ENCODE measurements at regions not wholly inside any gene's neighbourhood (a gene's known extent, or its start where the extent isn't known, plus 50 kb on each side); places are given as distances from the start of the nearest gene placed in this dataset.

- TF ChIP-seq REST (IDR thresholded peaks at IDR 0.05; ENCODE audit: unreplicated experiment) (no peak), ZNF331 (CRISPR knock-in tag; IDR thresholded peaks at IDR 0.05; ENCODE audit: low read depth) (no peak), STAT1 (IDR thresholded peaks at IDR 0.05; ENCODE audit: unreplicated experiment) (no peak)
- TF ChIP-seq, protein P1, sequence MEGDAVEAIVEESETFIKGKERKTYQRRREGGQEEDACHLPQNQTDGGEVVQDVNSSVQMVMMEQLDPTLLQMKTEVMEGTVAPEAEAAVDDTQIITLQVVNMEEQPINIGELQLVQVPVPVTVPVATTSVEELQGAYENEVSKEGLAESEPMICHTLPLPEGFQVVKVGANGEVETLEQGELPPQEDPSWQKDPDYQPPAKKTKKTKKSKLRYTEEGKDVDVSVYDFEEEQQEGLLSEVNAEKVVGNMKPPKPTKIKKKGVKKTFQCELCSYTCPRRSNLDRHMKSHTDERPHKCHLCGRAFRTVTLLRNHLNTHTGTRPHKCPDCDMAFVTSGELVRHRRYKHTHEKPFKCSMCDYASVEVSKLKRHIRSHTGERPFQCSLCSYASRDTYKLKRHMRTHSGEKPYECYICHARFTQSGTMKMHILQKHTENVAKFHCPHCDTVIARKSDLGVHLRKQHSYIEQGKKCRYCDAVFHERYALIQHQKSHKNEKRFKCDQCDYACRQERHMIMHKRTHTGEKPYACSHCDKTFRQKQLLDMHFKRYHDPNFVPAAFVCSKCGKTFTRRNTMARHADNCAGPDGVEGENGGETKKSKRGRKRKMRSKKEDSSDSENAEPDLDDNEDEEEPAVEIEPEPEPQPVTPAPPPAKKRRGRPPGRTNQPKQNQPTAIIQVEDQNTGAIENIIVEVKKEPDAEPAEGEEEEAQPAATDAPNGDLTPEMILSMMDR (conservative IDR thresholded peaks at IDR 0.05; ENCODE audit: low read depth in 2 of 2), result no peak
Observed at GRCh38 chr5:92248518-92248917, 865.4 kb upstream of the ARRDC3 start (continued).

DNA sequence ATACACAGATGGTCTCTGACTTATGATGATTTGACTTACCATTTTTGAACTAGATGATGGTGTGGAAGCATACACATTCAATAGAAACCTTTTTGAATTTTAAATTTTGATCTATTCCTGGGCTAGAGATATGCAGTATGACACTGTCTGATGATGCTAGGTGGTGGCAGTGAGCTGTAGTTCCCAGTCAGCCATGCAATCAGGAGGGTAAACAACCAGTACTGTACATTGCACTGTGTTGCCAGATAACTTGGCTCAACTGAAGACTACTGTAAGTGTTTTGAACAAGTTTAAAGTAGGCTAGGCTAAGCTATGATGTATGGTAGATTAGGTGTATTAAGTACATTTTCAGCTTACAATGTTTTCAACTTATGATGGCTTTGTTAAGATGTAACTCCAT lies 859.1 kb upstream of the ARRDC3 start:
- no peak overlapping the region for H3K4me3 Mint-ChIP-seq
- no peak overlapping the region for H3K27ac Mint-ChIP-seq
- no peak for DNase-seq (ENCODE audit: low spot score)
- no peaks in the 10 kb centered on the region for H3K9me3 Mint-ChIP-seq
- H3K27me3 Mint-ChIP-seq (ENCODE audit: insufficient read depth, low read depth, poor library complexity), result no peaks in the 10 kb centered on the region
- no peak overlapping the region for H3K4me3 ChIP-seq
- H3K79me2 ChIP-seq (replicated peaks; ENCODE audit: insufficient read depth), result no peaks in the 10 kb centered on the region
- H3K4me1 ChIP-seq (ENCODE audit: insufficient read depth), result no peaks in the 10 kb centered on the region
- ATAC-seq, result no peak
- no peaks in the 10 kb centered on the region for H3K36me3 Mint-ChIP-seq (ENCODE audit: low read depth)
- H3K27me3 ChIP-seq (ENCODE audit: insufficient read depth), result no peaks in the 10 kb centered on the region
- no peak overlapping the region for H3K4me2 ChIP-seq
- no peak overlapping the region for H2AFZ ChIP-seq
- H3K4me1 Mint-ChIP-seq, result no peaks in the 10 kb centered on the region
- H3K36me3 ChIP-seq (ENCODE audit: insufficient read depth), result no peaks in the 10 kb centered on the region
- no peaks in the 10 kb centered on the region for H3F3A ChIP-seq (replicated peaks; ENCODE audit: low read depth)
- H3K9me2 ChIP-seq (ENCODE audit: insufficient read depth), result no peaks in the 10 kb centered on the region
- H3K27ac ChIP-seq (ENCODE audit: low read depth), result no peak overlapping the region
- H4K20me1 ChIP-seq (replicated peaks; ENCODE audit: insufficient read depth), result no peaks in the 10 kb centered on the region
- no peak for TF ChIP-seq CREB1 (CRISPR knock-in tag; IDR thresholded peaks at IDR 0.05; ENCODE audit: low read depth)
- TF ChIP-seq, protein P2, sequence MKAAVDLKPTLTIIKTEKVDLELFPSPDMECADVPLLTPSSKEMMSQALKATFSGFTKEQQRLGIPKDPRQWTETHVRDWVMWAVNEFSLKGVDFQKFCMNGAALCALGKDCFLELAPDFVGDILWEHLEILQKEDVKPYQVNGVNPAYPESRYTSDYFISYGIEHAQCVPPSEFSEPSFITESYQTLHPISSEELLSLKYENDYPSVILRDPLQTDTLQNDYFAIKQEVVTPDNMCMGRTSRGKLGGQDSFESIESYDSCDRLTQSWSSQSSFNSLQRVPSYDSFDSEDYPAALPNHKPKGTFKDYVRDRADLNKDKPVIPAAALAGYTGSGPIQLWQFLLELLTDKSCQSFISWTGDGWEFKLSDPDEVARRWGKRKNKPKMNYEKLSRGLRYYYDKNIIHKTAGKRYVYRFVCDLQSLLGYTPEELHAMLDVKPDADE (IDR thresholded peaks at IDR 0.05), result no peak
- TF ChIP-seq ZNF114 (CRISPR knock-in tag; IDR thresholded peaks at IDR 0.05), result no peak
- no peak for TF ChIP-seq EZH2 (IDR thresholded peaks at IDR 0.05; ENCODE audit: low read depth, unreplicated experiment)
- no peak for TF ChIP-seq REST (IDR thresholded peaks at IDR 0.05; ENCODE audit: unreplicated experiment)
- no peak for TF ChIP-seq EZH2phosphoT487 (IDR thresholded peaks at IDR 0.05; ENCODE audit: unreplicated experiment)
- TF ChIP-seq ZNF331 (CRISPR knock-in tag; IDR thresholded peaks at IDR 0.05; ENCODE audit: low read depth), result no peak

Data from GM23338 (cell line).